ENCODE measurements at regions not wholly inside any gene's neighbourhood (a gene's known extent, or its start where the extent isn't known, plus 50 kb on each side); places are given as distances from the start of the nearest gene placed in this dataset.
"Not testable (repeated sequence)": the region's sequence is repeated elsewhere in the genome, so short reads cannot be mapped to it uniquely, and the experiment has no call there.

DNA sequence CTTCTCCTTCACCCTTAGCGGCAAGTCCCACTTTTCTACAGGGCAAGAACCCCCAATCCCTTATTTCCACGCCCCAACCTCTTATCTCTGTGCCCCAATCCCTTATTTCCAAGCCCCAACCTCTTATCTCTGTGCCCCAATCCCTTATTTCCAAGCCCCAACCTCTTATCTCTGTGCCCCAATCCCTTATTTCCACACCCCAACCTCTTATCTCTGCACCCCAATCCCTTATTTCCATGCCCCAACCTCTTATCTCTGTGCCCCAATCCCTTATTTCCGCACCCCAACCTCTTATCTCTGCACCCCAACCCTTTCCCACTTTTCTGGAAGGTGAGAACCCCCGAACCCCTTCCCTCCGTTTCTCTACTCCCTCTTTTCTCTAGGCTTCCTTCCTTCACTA is 116.1 kb upstream of the GJE1 start:
- DNase-seq (ENCODE audit: low read depth in 2 of 2) = not testable (repeated sequence)

- not testable (repeated sequence) for DNase-seq (ENCODE audit: low read depth in 2 of 2)
These were observed 117.3 kb upstream of the GJE1 start for GRCh38 chr6:142015463-142015862.

DNA sequence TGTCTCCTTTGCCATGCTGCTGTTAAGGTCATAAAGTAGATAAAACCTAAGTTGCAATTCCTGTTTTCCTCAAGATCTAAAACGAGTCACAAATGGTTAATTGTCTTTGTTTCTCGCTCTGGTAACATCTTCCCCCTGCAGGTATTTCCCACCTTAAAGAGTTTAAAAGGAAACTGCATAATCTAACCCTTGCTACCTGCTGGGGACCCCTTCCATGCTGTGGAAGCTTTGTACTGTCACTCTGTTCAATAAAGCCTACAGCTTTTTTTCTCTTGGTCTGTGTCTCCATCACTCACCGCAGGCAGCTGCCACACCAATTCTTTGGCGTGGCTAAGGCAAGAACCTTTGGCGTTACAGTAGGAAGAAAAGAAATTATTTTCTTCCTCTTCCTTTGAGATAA is 117.7 kb upstream of the GJE1 start:
- DNase-seq (ENCODE audit: low read depth in 2 of 2) = no peak

DNA sequence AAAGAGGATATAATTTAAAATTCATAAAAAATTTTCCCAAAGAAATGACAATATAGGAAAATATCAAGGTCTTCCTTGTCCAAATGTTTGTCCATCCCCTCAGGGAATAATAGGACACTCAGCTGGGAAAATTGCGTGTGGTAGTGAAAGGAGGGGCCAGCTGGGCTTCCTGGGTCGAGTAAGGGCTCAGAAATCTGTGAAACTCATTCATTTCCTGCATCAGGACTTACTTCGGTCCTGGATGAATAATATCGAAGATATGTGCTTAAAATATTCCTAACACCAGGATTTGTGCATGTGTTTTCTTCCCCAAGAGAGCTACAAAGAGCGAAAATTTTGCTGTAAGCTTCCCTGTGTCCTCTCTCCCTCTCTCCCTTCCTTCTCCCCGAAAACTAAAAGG is 118.2 kb upstream of the GJE1 start:
- DNase-seq (ENCODE audit: low read depth in 2 of 2) = peak in 1 of 2 donors; percentile 76

DNA sequence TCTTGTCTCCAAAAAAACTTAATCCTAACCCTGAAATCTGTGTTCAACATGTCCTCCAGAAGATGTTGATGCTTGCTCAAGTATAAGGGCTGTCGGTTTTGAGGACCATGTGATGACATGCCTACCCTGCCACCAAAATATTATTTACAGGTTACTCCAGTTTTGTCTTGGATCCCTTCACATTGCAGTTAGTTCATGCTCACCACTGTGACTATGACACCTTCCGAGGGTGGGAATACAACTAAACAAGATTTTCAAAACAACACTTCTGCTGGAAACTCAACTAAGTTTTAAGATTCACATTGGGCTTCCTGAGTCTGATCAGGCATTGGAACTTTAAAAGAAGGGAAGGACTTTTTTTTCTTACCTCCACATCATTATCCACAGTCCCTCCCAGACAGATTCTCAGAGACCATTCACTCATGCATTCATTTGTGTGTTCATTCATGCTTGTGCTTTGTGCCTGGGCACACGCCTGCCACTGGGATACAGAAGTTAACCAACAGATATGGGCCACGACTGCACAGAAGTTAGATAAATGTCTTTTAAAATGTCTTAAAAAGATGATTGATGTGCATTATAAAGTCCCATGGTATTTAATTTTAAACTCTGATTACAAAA is 118.7 kb upstream of the GJE1 start:
- DNase-seq (ENCODE audit: low read depth in 2 of 2) = peak in 1 of 2 donors; percentile 6

DNA sequence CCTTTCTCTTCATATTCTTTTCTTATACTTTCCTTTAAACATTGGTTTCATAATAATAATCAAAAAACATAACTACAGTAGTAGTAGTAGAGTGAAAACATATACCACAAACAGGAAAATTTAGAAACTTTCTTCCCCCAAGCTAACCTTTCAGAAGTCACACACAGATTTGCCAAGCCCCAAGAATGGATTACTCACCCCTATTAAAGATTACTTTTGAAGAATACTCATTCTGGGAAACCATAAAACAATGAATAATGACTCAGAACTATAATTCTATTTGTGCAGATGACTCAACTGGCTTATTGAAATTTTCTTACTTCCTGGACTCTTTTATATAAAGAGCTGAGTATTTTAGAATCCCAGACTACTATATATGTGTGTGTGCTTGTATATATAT is 119.4 kb upstream of the GJE1 start:
- DNase-seq (ENCODE audit: low read depth in 2 of 2) = peak in 1 of 2 donors; percentile 82

DNA sequence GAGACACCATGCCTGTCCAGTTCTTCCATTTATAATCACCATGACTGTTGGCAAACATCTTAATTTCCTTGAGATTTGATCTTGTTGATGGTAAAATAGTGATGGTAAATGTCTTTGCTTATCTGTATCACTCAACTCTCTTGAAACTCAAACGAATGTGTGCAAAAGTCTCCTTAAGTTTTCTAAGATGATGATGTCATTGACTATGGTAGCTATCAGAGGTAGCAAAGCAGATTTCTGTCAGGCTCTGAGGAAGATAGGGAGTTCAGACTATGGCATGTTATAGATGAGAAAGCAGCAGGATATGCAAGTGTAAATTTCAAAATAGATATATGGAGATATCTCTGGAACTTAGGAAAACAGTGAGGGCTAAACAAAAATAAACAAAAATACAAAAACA is 121.0 kb upstream of the GJE1 start:
- DNase-seq (ENCODE audit: low read depth in 2 of 2) = no peak

DNA sequence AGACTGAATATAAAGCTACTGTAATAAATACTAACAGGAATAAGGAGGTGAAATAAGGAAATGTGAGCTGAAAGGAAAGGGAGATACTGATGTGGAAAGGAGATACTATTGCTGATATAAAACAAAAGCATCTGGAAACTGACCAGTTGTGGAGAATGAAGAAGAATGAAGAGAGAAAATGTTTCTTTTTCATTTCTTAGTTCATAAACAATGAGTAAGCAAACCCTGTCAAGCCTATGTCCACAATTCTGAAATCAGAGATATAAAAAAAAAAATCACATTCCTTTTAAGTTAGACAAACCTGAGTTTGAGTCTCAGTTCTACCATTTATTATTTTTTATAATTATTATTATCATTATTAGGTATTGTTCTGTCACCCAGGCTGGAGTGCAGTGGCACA is 121.6 kb upstream of the GJE1 start:
- DNase-seq (ENCODE audit: low read depth in 2 of 2) = no peak

GRCh38 chr6:142009647-142010046 is 123.1 kb upstream of the GJE1 start:
- no peak for DNase-seq (ENCODE audit: low read depth in 2 of 2)

- DNase-seq (ENCODE audit: low read depth in 2 of 2) = no peak
These were observed 123.9 kb upstream of the GJE1 start for GRCh38 chr6:142008781-142009180.

DNA sequence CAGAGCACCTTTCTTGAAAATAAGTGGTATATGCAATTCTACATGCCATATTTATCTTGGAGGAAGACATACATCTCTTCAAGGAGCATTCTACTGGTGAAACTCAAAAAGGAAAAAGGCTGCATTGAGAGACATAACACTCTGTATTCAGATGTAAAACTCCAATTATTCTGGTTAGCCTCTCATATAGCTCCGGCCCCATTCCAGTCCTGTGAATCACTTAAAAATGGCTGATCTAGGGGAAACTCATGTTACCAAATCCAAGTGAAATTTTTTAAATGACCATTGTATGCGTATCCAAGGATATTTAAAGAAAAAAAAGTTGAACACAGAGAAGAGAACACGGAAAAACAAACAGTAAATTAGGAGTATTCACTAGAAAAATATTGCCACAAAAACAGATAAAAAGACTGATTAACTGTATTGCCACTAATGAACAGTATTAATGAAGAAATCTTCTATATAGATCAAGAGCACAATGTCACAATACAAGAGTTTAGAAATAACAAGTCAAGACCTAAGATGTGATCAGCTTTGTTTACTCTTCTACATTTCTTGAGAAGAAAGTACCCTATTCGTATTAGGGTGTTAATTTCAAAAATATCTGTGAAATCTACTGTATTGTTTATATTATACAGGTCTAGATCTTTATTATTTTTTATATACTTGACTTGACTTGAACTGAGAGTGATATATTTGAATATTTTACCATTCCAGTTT is 124.5 kb upstream of the GJE1 start:
- DNase-seq (ENCODE audit: low read depth in 2 of 2) = no peak

- no peak for DNase-seq (ENCODE audit: low read depth in 2 of 2)
These were observed 127.7 kb upstream of the GJE1 start for GRCh38 chr6:142005021-142005420.

- DNase-seq (ENCODE audit: low read depth in 2 of 2) = no peak
These were observed 129.8 kb upstream of the GJE1 start for GRCh38 chr6:142002825-142003405.

- no peak for DNase-seq (ENCODE audit: low read depth in 2 of 2)
These were observed 135.9 kb upstream of the GJE1 start for GRCh38 chr6:141996823-141997222.

GRCh38 chr6:141992109-141992508 is 140.6 kb upstream of the GJE1 start:
- DNase-seq (ENCODE audit: low read depth in 2 of 2) = no peak

GRCh38 chr6:141990840-141991239 is 141.9 kb upstream of the GJE1 start:
- no peak for DNase-seq (ENCODE audit: low read depth in 2 of 2)

DNA sequence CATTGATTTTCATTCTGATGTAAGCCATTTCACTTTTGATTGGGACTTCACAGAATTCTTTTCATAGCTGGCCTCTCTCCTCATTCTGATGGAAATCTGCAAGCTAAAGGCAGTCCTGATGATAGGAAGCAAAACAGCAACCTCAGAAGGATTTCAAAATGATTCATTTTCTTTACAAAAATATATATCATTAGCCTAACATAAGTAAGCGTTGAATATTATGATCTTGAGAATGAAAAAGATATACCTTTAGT is 143.1 kb upstream of the GJE1 start:
- no peak for DNase-seq (ENCODE audit: low read depth in 2 of 2)

DNA sequence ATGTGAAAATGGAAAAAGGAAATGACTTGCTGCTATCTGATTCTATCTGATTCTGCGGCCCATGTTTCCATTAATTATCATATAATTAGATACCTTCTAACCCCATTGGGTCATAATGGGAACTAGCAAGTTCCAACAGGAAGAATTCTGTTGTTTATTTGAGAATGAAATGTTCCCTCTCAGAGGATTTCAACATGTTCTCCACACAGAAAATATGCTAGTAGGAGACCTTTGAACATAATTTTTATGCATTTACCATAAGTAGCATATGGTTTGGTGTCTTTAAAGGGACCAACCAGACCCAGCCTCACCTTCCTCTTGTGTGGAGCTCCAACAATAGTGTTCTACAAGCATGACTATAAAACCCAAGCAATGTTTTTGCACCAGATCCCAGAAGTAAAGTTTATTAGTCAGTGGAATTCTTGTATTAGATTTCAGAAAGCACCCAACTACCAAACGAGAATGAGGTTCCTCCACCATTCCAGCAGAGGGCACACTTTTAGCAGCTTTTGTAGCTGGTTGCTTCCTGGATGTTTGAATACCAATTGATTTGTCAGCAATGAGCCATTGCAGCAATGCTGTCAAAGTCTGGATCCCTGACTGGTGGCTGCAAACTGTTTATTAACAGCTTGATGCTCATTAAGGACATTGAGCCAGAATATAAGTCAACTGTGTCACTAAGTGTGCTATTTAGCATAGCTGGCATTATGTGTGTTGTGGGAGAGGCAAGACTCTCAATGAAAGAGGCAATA is 143.6 kb upstream of the GJE1 start:
- peak; percentile 29 to 70 for DNase-seq (ENCODE audit: low read depth in 2 of 2)

DNA sequence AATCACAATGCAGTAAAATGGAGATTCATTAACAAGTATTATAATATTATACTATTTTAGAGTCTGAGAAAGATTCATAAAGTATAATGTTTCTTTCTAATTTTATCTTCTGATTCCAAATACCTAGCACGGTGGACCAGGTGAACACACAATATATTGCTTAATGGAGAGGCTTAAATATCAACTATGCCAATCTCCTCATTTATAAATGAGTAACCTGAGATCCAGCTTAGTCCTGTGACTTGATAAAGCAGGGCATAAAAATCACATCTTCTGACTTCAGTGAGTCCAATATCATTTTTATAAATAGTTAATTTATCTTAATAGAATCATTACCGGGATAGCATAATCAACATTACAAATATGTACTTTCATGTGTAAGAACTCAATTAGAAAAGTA is 144.4 kb upstream of the GJE1 start:
- no peak for DNase-seq (ENCODE audit: low read depth in 2 of 2)

- DNase-seq (ENCODE audit: low read depth in 2 of 2) = no peak
These were observed 146.3 kb upstream of the GJE1 start for GRCh38 chr6:141986457-141986856.

DNA sequence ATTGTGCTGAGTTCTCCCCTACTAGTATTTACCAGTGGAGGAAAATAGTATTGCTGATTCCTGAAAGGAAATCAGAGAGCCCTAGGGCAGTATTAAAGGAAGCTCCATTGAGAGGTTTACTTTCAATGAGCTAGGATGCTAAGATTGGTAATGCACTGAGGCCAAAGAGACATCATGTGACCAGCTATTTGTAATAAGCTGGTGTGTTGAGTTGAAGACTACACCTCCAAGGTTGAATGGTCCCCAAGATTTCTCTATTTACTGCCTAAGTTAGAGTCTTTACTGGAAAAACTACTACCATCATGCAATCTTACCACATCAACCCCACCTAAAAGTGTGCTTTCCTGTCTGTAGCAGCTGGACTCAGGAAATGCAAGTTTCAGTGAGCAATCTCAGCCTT is 151.5 kb upstream of the GJE1 start:
- DNase-seq (ENCODE audit: low read depth in 2 of 2) = no peak

DNA sequence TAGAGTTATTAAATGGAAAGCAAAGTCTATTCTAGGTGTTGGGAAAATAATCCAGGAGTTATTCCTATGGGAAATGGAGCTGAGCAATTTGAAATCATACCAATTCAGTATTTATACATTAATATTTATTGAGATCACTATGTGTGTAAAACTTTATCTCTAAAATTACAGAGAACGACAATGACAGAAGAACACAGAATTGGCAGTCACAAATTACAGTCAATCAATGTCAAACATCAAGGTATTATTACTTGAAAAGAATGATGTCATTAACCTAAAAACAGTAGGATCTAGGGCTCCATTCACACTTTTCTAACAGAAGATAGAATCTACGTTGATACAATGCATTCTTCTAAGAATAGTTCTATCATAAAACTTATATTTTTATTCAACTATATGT is 154.9 kb upstream of the GJE1 start:
- DNase-seq (ENCODE audit: low read depth in 2 of 2) = no peak

DNA sequence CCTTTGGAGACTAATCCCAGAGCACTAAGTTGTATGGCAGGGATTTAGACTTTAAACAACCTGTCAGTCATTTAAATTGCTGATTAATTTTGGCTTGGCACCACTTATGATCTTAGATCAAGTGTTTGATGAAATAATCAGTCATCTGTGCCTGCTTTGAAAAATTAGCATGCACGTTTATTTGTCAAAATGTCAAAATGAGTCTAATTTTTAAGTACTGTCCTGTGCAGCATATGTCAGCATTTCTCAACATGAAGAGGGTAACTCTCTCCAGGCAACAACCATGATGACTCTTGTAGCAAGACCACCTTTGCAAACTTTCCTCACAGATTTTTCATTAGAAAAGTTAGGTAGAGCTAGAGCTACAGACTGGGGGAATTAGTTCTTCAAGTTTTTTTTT is 155.7 kb upstream of the GJE1 start:
- no peak for DNase-seq (ENCODE audit: low read depth in 2 of 2)

Measured in dermis microvascular lymphatic vessel endothelial cell (primary cell).